Neural cell (in vitro differentiated cells): ENCODE measurements at regions not wholly inside any gene's neighbourhood (a gene's known extent, or its start where the extent isn't known, plus 50 kb on each side); places are given as distances from the start of the nearest gene placed in this dataset.

Experiments used
- CTCF ChIP-seq: fragments of 450-650 bp; IDR thresholded peaks from 2 replicates; pipeline ENCODE4 v1.5.1; 2014; ENCODE audit warnings: antibody characterized with exemption, mild to moderate bottlenecking, moderate library complexity; ENCODE audit not compliant: poor library complexity, severe bottlenecking
- EP300 ChIP-seq: fragments of 450-650 bp; conservative IDR thresholded peaks from 2 replicates; pipeline ENCODE4 v1.6.1; 2014; ENCODE audit warnings: antibody characterized with exemption, mild to moderate bottlenecking, moderate library complexity; ENCODE audit not compliant: poor library complexity, severe bottlenecking
- EZH2 ChIP-seq: fragments of 200-600, 300-800 bp; shearing (Covaris generic), sonication (generic); IDR thresholded peaks from 2 replicates; pipeline ENCODE4 v1.6.1; 2014; ENCODE audit warnings: antibody characterized with exemption, low read length, borderline replicate concordance, mild to moderate bottlenecking; ENCODE audit not compliant: insufficient read depth, poor library complexity, severe bottlenecking
- MXI1 ChIP-seq: fragments of 450-650 bp; conservative IDR thresholded peaks from 2 replicates; pipeline ENCODE4 v1.6.1; 2014; ENCODE audit warnings: antibody characterized with exemption, mild to moderate bottlenecking; ENCODE audit not compliant: poor library complexity, severe bottlenecking
- RAD21 ChIP-seq: fragments of 450-650 bp; conservative IDR thresholded peaks from 2 replicates; pipeline ENCODE4 v1.6.1; 2014; ENCODE audit warnings: antibody characterized with exemption, mild to moderate bottlenecking, moderate library complexity
- TAF1 ChIP-seq: IDR thresholded peaks from 2 replicates; pipeline ENCODE4 v1.6.1; 2012; ENCODE audit warnings: low read depth

GRCh38 chrX:124736553-124737270 lies 390.3 kb downstream of the SH2D1A start:
- no peak for TF ChIP-seq EP300
- no peak for TF ChIP-seq CTCF
- TF ChIP-seq RAD21 = no peak
- no peak for TF ChIP-seq EZH2
- no peak for TF ChIP-seq TAF1
- no peak for TF ChIP-seq MXI1
